ENCODE measurements at regions not wholly inside any gene's neighbourhood (a gene's known extent, or its start where the extent isn't known, plus 50 kb on each side); places are given as distances from the start of the nearest gene placed in this dataset.

DNA sequence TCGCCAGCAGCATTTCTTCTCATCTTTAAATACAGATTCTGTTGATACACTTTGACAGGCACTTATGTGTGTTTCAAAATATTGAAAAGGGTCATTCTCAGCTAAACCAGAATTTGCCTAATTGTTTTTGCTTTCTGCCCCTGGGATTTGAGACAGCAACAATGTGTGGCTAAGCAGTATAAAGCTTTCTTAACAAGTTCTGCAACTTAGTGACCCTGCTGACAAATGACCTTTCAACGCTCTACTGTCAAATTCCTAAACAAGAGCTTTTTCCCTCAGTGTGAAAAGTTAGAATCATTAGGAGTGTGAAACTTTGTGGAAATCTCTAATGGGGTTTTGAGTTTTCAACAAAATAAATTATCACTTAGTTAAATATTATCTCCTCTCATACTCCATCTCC, 414.6 kb downstream of the RFPL4B start:
- ATAC-seq (no peak), DNase-seq (ENCODE audit: low read depth, low spot score) (no peak)
- Histone ChIP-seq H3K4me3 (ENCODE audit: low read depth in 2 of 2, low read length in 2 of 2) (no peak overlapping the region), H3K4me1 (ENCODE audit: control insufficient read depth, insufficient read depth, low read length) (no peaks in the 10 kb centered on the region), H3K27ac (ENCODE audit: low read length) (no peak overlapping the region), H3K36me3 (ENCODE audit: control insufficient read depth, insufficient read depth, low read length) (no peaks in the 10 kb centered on the region), H3K27me3 (ENCODE audit: control insufficient read depth, insufficient read depth, low read length) (no peaks in the 10 kb centered on the region), H3K9me3 (ENCODE audit: control insufficient read depth, insufficient read depth, low read depth, low read length) (peaks cover 19% of the 10 kb centered on the region; the same call in 1 of the 2 replicates)
- in situ Hi-C loops (cut with HindIII; ENCODE audit: low pct_unique_long_range_greater_than_20kb, low sequenced_read_pairs), result no loop called here
- ChIA-PET POLR2A (no interaction called here), CTCF (no interaction called here)
- BruUV-seq (replicated peaks), result no TSS peak
- TF ChIP-seq, protein P1, sequence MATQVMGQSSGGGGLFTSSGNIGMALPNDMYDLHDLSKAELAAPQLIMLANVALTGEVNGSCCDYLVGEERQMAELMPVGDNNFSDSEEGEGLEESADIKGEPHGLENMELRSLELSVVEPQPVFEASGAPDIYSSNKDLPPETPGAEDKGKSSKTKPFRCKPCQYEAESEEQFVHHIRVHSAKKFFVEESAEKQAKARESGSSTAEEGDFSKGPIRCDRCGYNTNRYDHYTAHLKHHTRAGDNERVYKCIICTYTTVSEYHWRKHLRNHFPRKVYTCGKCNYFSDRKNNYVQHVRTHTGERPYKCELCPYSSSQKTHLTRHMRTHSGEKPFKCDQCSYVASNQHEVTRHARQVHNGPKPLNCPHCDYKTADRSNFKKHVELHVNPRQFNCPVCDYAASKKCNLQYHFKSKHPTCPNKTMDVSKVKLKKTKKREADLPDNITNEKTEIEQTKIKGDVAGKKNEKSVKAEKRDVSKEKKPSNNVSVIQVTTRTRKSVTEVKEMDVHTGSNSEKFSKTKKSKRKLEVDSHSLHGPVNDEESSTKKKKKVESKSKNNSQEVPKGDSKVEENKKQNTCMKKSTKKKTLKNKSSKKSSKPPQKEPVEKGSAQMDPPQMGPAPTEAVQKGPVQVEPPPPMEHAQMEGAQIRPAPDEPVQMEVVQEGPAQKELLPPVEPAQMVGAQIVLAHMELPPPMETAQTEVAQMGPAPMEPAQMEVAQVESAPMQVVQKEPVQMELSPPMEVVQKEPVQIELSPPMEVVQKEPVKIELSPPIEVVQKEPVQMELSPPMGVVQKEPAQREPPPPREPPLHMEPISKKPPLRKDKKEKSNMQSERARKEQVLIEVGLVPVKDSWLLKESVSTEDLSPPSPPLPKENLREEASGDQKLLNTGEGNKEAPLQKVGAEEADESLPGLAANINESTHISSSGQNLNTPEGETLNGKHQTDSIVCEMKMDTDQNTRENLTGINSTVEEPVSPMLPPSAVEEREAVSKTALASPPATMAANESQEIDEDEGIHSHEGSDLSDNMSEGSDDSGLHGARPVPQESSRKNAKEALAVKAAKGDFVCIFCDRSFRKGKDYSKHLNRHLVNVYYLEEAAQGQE (IDR thresholded peaks at IDR 0.05; ENCODE audit: insufficient read depth in 1 of 2, low read depth in 2 of 2, low read length in 1 of 2), result no peak
- TF ChIP-seq POLR2AphosphoS5 (IDR thresholded peaks at IDR 0.05; ENCODE audit: low read depth, low read length) (no peak), SIN3A (IDR thresholded peaks at IDR 0.05; ENCODE audit: borderline replicate concordance, insufficient read depth, low read depth, low read length) (no peak), TCF7L2 (IDR thresholded peaks at IDR 0.05; ENCODE audit: low read depth, low read length) (no peak)
- TF ChIP-seq, protein P2, sequence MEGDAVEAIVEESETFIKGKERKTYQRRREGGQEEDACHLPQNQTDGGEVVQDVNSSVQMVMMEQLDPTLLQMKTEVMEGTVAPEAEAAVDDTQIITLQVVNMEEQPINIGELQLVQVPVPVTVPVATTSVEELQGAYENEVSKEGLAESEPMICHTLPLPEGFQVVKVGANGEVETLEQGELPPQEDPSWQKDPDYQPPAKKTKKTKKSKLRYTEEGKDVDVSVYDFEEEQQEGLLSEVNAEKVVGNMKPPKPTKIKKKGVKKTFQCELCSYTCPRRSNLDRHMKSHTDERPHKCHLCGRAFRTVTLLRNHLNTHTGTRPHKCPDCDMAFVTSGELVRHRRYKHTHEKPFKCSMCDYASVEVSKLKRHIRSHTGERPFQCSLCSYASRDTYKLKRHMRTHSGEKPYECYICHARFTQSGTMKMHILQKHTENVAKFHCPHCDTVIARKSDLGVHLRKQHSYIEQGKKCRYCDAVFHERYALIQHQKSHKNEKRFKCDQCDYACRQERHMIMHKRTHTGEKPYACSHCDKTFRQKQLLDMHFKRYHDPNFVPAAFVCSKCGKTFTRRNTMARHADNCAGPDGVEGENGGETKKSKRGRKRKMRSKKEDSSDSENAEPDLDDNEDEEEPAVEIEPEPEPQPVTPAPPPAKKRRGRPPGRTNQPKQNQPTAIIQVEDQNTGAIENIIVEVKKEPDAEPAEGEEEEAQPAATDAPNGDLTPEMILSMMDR (IDR thresholded peaks at IDR 0.05), result no peak
- intact Hi-C loops (cut with micrococcal nuclease; ENCODE audit: unreplicated experiment), result no loop called here

DNA sequence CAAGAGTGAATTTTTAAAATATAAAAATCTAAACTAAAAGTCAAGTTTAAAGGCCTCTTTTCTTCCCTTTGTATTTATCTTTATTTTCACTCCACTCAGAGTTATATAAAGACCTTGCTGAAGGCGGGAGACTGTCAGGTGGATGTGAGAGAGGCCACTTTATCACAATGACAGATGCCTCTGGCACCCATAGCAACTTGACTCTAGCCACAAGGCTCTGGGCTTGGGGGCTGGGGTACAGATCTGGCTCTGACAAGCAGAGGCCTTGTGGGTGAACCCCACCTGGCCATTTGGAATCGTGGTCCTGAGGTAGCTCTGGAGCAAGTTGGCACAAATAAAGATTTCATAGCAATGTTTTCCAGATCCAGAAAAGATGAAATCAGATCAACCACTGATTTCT, 417.2 kb downstream of the RFPL4B start:
- DNase-seq (ENCODE audit: low read depth, low spot score), result no peak
- no TSS peak for BruUV-seq (replicated peaks)
- no peaks in the 10 kb centered on the region for H3K36me3 ChIP-seq (ENCODE audit: control insufficient read depth, insufficient read depth, low read length)
- no peaks in the 10 kb centered on the region for H3K27me3 ChIP-seq (ENCODE audit: control insufficient read depth, insufficient read depth, low read length)
- peaks cover 21% of the 10 kb centered on the region; the same call in 1 of the 2 replicates for H3K9me3 ChIP-seq (ENCODE audit: control insufficient read depth, insufficient read depth, low read depth, low read length)
- ChIA-PET CTCF (no interaction called here), POLR2A (no interaction called here)
- H3K27ac ChIP-seq (ENCODE audit: low read length), result no peak overlapping the region
- intact Hi-C loops (cut with micrococcal nuclease; ENCODE audit: unreplicated experiment), result no loop called here
- no peaks in the 10 kb centered on the region for H3K4me1 ChIP-seq (ENCODE audit: control insufficient read depth, insufficient read depth, low read length)
- TF ChIP-seq, protein P2 (IDR thresholded peaks at IDR 0.05), result no peak
- TF ChIP-seq POLR2AphosphoS5 (IDR thresholded peaks at IDR 0.05; ENCODE audit: low read depth, low read length), result no peak
- no peak for TF ChIP-seq TCF7L2 (IDR thresholded peaks at IDR 0.05; ENCODE audit: low read depth, low read length)
- TF ChIP-seq SIN3A (IDR thresholded peaks at IDR 0.05; ENCODE audit: borderline replicate concordance, insufficient read depth, low read depth, low read length), result no peak
- no peak overlapping the region for H3K4me3 ChIP-seq (ENCODE audit: low read depth in 2 of 2, low read length in 2 of 2)
- ATAC-seq, result no peak
- in situ Hi-C loops (cut with HindIII; ENCODE audit: low pct_unique_long_range_greater_than_20kb, low sequenced_read_pairs), result no loop called here
